HepG2 (cell line): ENCODE measurements at regions not wholly inside any gene's neighbourhood (a gene's known extent, or its start where the extent isn't known, plus 50 kb on each side); places are given as distances from the start of the nearest gene placed in this dataset.

ENCODE experiments used
- CREM ChIP-seq, 2 experiments: sonication (generic) in 1 of 2; formaldehyde crosslinking in 1 of 2; IDR thresholded peaks; 2 replicates each; pipeline versions ENCODE4 v1.4.0 to v1.6.1; 2016 to 2020; ENCODE audit warnings: antibody characterized with exemption in 1 of 2, mild to moderate bottlenecking in 1 of 2, missing genetic modification reagents in 1 of 2
- KLF15 ChIP-seq: sonication (generic); formaldehyde crosslinking; IDR thresholded peaks from 2 replicates; pipeline ENCODE4 v1.8.1; 2023; ENCODE audit warnings: borderline replicate concordance, mild to moderate bottlenecking, inconsistent platforms, missing genetic modification reagents, mixed read lengths
- POLR2AphosphoS5 ChIP-seq: IDR thresholded peaks from 2 replicates; pipeline ENCODE4 v1.6.1; 2012; ENCODE audit warnings: low read depth, low read length
- RFXAP ChIP-seq: sonication (generic); formaldehyde crosslinking; IDR thresholded peaks from 2 replicates; pipeline ENCODE4 v1.4.0; 2020; ENCODE audit warnings: missing genetic modification reagents, borderline replicate concordance
- SMAD3 ChIP-seq: sonication (generic); formaldehyde crosslinking; IDR thresholded peaks from 2 replicates; pipeline ENCODE4 v1.4.0; 2020; ENCODE audit warnings: missing genetic modification reagents
- SNAPC4 ChIP-seq: sonication (generic); formaldehyde crosslinking; IDR thresholded peaks from 2 replicates; pipeline ENCODE4 v1.4.0; 2020; ENCODE audit warnings: mild to moderate bottlenecking, missing genetic modification reagents
- USF2 ChIP-seq, 2 experiments: sonication (generic) in 1 of 2; formaldehyde crosslinking in 1 of 2; IDR thresholded peaks; 2 replicates each; pipeline versions ENCODE4 v1.5.1 to v1.6.1; 2011 to 2020; ENCODE audit warnings: borderline replicate concordance in 1 of 2, low read depth in 1 of 2, low read length in 1 of 2, mild to moderate bottlenecking in 1 of 2, missing genetic modification reagents in 1 of 2, moderate library complexity in 1 of 2
- YY1 ChIP-seq: IDR thresholded peaks from 2 replicates; pipeline ENCODE4 v1.6.1; 2011; ENCODE audit warnings: low read length, low read depth, moderate library complexity, mild to moderate bottlenecking; ENCODE audit not compliant: insufficient read depth, insufficient replicate concordance
- ZNF274 ChIP-seq: sonication (generic); formaldehyde crosslinking; IDR thresholded peaks from 2 replicates; pipeline ENCODE4 v1.5.1; 2020; ENCODE audit warnings: mild to moderate bottlenecking, missing genetic modification reagents
- ZNF3 ChIP-seq: IDR thresholded peaks from 2 replicates; pipeline ENCODE4 v1.7.0; 2017; ENCODE audit warnings: inconsistent platforms
- ZSCAN30 ChIP-seq: sonication (generic); formaldehyde crosslinking; IDR thresholded peaks from 2 replicates; pipeline ENCODE4 v1.5.0; 2020; ENCODE audit warnings: mild to moderate bottlenecking, missing genetic modification reagents
- TF ChIP-seq, protein P1 (sequence below): IDR thresholded peaks from 2 replicates; pipeline ENCODE4 v1.4.0; 2020; ENCODE audit warnings: mild to moderate bottlenecking, missing genetic modification reagents
- TF ChIP-seq, protein P2 (sequence below): sonication (generic); formaldehyde crosslinking; IDR thresholded peaks from 2 replicates; pipeline ENCODE4 v1.5.0; 2020; ENCODE audit warnings: mild to moderate bottlenecking, missing genetic modification reagents, moderate library complexity

GRCh38 chr4:130077275-130077674 is 981.3 kb downstream of the C4orf33 start:
- TF ChIP-seq SMAD3 (no peak), RFXAP (CRISPR knock-in tag) (no peak), POLR2AphosphoS5 (no peak), CREM (IDR thresholded peaks at IDR 0.05) (no peak), CREM (CRISPR knock-in tag; IDR thresholded peaks at IDR 0.05) (no peak), SNAPC4 (CRISPR knock-in tag) (no peak), ZSCAN30 (CRISPR knock-in tag) (no peak), YY1 (no peak), ZNF3 (CRISPR knock-in tag) (no peak), USF2 (IDR thresholded peaks at IDR 0.05; ENCODE audit: low read depth, low read length) (no peak), USF2 (CRISPR knock-in tag; IDR thresholded peaks at IDR 0.05; ENCODE audit: borderline replicate concordance) (no peak), KLF15 (no peak), ZNF274 (no peak)
- TF ChIP-seq, protein P1, sequence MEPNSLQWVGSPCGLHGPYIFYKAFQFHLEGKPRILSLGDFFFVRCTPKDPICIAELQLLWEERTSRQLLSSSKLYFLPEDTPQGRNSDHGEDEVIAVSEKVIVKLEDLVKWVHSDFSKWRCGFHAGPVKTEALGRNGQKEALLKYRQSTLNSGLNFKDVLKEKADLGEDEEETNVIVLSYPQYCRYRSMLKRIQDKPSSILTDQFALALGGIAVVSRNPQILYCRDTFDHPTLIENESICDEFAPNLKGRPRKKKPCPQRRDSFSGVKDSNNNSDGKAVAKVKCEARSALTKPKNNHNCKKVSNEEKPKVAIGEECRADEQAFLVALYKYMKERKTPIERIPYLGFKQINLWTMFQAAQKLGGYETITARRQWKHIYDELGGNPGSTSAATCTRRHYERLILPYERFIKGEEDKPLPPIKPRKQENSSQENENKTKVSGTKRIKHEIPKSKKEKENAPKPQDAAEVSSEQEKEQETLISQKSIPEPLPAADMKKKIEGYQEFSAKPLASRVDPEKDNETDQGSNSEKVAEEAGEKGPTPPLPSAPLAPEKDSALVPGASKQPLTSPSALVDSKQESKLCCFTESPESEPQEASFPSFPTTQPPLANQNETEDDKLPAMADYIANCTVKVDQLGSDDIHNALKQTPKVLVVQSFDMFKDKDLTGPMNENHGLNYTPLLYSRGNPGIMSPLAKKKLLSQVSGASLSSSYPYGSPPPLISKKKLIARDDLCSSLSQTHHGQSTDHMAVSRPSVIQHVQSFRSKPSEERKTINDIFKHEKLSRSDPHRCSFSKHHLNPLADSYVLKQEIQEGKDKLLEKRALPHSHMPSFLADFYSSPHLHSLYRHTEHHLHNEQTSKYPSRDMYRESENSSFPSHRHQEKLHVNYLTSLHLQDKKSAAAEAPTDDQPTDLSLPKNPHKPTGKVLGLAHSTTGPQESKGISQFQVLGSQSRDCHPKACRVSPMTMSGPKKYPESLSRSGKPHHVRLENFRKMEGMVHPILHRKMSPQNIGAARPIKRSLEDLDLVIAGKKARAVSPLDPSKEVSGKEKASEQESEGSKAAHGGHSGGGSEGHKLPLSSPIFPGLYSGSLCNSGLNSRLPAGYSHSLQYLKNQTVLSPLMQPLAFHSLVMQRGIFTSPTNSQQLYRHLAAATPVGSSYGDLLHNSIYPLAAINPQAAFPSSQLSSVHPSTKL (CRISPR knock-in tag), result no peak
- TF ChIP-seq, protein P2, sequence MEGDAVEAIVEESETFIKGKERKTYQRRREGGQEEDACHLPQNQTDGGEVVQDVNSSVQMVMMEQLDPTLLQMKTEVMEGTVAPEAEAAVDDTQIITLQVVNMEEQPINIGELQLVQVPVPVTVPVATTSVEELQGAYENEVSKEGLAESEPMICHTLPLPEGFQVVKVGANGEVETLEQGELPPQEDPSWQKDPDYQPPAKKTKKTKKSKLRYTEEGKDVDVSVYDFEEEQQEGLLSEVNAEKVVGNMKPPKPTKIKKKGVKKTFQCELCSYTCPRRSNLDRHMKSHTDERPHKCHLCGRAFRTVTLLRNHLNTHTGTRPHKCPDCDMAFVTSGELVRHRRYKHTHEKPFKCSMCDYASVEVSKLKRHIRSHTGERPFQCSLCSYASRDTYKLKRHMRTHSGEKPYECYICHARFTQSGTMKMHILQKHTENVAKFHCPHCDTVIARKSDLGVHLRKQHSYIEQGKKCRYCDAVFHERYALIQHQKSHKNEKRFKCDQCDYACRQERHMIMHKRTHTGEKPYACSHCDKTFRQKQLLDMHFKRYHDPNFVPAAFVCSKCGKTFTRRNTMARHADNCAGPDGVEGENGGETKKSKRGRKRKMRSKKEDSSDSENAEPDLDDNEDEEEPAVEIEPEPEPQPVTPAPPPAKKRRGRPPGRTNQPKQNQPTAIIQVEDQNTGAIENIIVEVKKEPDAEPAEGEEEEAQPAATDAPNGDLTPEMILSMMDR (CRISPR knock-in tag), result no peak
